ENCODE measurements at regions not wholly inside any gene's neighbourhood (a gene's known extent, or its start where the extent isn't known, plus 50 kb on each side); places are given as distances from the start of the nearest gene placed in this dataset.
A peak's percentile ranks its signal among the peaks of the same experiment; 100 is the strongest.
"Not testable (repeated sequence)": the region's sequence is repeated elsewhere in the genome, so short reads cannot be mapped to it uniquely, and the experiment has no call there.

GRCh38 chr6:140380427-140381218 is 1006.2 kb upstream of the CITED2 start:
- DNase-seq (ENCODE audit: low spot score) (no peak), ATAC-seq (peak; percentile 93)

DNA sequence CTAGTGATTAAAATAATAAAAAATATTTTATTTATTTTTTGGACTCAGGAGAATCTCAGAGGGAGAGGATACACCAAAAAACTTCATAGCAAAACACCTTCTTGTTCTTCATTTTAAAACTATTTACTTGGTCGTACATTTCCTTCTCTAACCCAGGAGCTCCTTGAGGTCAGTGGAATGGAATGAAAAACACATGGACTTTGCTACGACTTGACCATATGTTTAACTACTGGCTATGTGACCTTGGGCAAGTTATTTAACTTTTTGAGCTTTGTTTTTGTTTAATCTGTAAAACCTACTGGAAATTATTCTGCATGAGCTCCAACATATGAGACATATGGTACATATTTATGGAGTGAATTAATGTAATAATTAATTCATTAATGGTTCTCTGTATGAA is 1005.5 kb upstream of the CITED2 start:
- ATAC-seq (no peak), DNase-seq (ENCODE audit: low spot score) (no peak)

DNA sequence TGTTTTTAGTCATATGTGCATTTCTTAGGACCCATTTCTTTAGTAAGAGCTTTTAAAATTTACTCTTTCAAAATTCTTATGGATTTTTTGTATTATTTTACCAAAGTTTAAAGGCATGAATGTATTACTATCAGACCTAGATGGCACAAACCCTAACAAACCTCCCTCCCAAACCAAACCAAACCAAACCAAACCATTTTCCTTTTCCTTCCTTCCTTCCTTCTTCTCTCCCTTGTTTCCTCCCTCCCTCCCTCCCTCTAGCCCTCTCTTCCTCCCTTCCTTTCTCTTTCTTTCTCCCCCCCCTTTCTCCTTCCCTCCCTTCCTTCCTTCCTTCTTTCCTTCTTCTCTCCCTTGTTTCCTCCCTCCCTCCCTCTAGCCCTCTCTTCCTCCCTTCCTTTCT is 1001.8 kb upstream of the CITED2 start:
- DNase-seq (ENCODE audit: low spot score) (no peak), ATAC-seq (no peak)

DNA sequence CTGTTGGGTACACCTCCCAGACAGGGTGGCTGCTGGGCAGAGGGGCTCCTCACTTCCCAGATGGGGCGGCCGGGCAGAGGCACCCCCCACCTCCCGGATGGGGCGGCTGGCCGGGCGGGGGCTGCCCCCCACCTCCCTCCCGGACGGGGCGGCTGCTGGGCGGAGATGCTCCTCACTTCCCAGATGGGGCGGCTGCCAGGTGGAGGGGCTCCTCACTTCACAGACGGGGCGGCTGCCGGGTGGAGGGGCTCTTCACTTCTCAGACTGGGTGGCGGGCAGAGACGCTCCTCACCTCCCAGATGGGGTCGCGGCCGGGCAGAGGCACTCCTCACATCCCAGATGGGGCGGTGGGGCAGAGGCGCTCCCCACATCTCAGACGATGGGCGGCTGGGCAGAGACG is 999.3 kb upstream of the CITED2 start:
- not testable (repeated sequence) for ATAC-seq; DNase-seq (ENCODE audit: low spot score)

DNA sequence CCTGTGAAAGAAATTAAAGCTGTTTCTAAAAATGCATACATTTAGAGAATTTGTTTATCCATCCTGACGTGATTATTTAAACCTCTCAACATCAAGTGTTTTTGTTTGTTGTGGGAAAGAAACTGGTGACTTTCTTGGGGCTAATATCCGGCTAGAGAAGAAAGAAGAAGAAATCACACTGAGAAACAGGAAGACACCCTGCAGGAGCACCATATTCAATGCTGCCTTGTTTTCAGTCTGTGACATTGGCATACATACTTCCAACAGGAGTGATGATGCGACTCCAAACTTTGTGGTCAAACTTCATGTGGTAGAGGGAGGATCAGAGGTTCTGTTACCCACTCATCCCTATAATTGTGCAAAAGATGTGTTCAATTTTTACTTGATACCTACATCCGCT is 997.6 kb upstream of the CITED2 start:
- DNase-seq (ENCODE audit: low spot score) (no peak), ATAC-seq (no peak)

DNA sequence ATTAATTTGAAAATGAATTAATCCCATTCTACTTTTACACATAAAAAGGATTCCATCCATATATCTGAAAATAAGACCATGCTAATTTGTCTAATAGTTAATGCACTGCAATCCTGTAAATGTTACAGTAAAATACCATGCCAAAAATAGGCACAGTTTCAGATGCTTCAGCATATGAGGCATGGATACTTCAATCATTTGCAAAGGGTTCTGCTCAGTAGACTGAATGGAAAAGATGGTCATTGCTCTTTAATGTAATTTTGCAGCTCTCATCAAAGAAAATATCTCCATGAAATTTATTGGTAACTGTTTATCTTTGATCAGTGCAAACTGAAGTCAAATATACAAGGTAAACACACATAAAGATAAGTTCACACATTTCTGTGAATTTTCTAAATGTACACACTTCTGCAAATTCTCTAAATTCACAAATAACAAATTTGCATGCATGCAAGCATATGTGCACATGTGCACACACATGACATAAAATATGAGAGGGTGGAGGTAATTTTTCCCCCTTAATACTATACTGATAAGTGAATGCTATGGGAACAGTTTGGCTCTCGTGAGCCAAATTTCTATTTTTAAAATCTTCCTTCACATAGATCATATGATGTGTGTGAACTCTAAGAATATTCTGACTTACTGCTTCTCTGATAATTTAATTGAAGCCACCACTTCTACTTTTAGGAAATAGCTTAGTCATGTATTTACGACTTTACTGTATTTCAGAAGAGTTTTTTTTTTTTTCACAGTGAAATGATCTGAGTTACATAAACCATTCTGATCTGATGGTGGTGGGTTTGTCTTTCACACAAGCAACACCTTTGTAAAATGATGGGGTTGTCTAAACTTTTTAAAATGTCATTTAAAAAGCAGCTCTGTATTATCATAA is 996.8 kb upstream of the CITED2 start:
- no peak for DNase-seq (ENCODE audit: low spot score)
- ATAC-seq: no peak

- ATAC-seq (no peak), DNase-seq (ENCODE audit: low spot score) (no peak)
Measured at GRCh38 chr6:140370441-140370840, 996.0 kb upstream of the CITED2 start.

GRCh38 chr6:140366991-140367390 is 992.5 kb upstream of the CITED2 start:
- no peak for ATAC-seq
- DNase-seq (ENCODE audit: low spot score): no peak

- ATAC-seq (no peak), DNase-seq (ENCODE audit: low spot score) (no peak)
Measured at GRCh38 chr6:140364916-140365315, 990.5 kb upstream of the CITED2 start.

- ATAC-seq (peak; percentile 23), DNase-seq (ENCODE audit: low spot score) (no peak)
Measured at GRCh38 chr6:140360651-140361050, 986.2 kb upstream of the CITED2 start.

GRCh38 chr6:140355476-140355875 is 981.0 kb upstream of the CITED2 start:
- DNase-seq (ENCODE audit: low spot score) (no peak), ATAC-seq (no peak)

- no peak for ATAC-seq
- DNase-seq (ENCODE audit: low spot score): no peak
Measured at GRCh38 chr6:140354296-140354695, 979.8 kb upstream of the CITED2 start.

GRCh38 chr6:140353536-140353935 is 979.1 kb upstream of the CITED2 start:
- DNase-seq (ENCODE audit: low spot score) (no peak), ATAC-seq (peak; percentile 23)

- no peak for DNase-seq (ENCODE audit: low spot score)
- no peak for ATAC-seq
Measured at GRCh38 chr6:140346428-140346827, 972.0 kb upstream of the CITED2 start.

DNA sequence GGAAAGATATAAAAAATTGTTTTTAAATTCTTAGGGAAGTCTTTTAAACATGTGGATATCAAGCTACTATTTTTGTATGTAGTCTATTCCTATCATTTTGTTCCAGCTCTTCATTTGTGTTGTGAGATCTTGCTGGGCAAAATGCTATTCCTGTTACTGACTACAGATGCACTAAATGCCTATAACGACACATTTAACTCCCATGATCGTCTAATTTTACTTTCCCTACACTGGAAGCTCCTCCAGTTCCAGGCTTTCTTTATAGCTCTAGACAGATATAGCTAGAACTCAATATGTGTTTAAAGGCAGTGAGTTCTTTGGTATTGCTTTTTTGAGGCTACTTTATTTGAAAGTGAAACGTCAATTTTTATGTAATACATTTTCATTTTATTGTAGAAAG is 971.5 kb upstream of the CITED2 start:
- ATAC-seq (no peak), DNase-seq (ENCODE audit: low spot score) (no peak)

- DNase-seq (ENCODE audit: low spot score) (no peak), ATAC-seq (no peak)
Measured at GRCh38 chr6:140344142-140344913, 969.9 kb upstream of the CITED2 start.

- ATAC-seq (peak; percentile 89), DNase-seq (ENCODE audit: low spot score) (no peak)
Measured at GRCh38 chr6:140343128-140343527, 968.7 kb upstream of the CITED2 start.

- ATAC-seq: peak; percentile 63
Measured at GRCh38 chr6:140341272-140341671, 966.8 kb upstream of the CITED2 start.

GRCh38 chr6:140340795-140341194 is 966.3 kb upstream of the CITED2 start:
- ATAC-seq (no peak), DNase-seq (ENCODE audit: low spot score) (no peak)

More at GRCh38 chr6:140341272-140341671, 966.8 kb upstream of the CITED2 start:
- DNase-seq (ENCODE audit: low spot score): no peak

DNA sequence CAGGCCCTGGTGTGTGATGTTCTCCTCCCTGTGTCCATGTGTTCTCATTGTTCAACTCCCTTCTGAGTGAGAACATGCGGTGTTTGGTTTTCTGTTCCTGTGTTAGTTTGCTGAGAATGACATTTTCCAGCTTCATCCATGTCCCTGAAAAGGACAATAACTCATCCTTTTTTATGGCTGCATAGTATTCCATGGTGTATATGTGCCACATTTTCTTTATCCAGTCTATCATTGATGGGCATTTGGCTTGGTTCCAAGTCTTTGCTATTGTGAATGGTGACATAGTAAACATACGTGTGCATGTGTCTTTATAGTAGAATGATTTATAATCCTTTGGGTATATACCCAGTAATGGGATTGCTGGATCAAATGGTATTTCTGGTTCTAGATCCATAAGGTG is 964.6 kb upstream of the CITED2 start:
- not testable (repeated sequence) for ATAC-seq; DNase-seq (ENCODE audit: low spot score)

- ATAC-seq: no peak
- DNase-seq (ENCODE audit: low spot score): no peak
Measured at GRCh38 chr6:140321891-140322290, 947.4 kb upstream of the CITED2 start.

Measured in left lobe of liver (tissue), 2 donors.